H9 (cell line): ENCODE measurements at regions not wholly inside any gene's neighbourhood (a gene's known extent, or its start where the extent isn't known, plus 50 kb on each side); places are given as distances from the start of the nearest gene placed in this dataset.

Experiments
- DNase-seq: peaks from one replicate; pipeline ENCODE4 v3.0.0-alpha.2; 2017
- H2AFZ ChIP-seq: one replicate; pipeline ENCODE4 v1.6.1; 2013; ENCODE audit warnings: mild to moderate bottlenecking, low read length, control low read depth, moderate library complexity
- H2AK5ac ChIP-seq: 2 replicates; pipeline ENCODE4 v1.6.1; 2013; ENCODE audit warnings: low read length, control low read depth, mixed read lengths; ENCODE audit not compliant: insufficient read length
- H2BK120ac ChIP-seq: one replicate; pipeline ENCODE4 v1.6.1; 2013; ENCODE audit warnings: low read depth, mild to moderate bottlenecking, low read length, control low read depth, inconsistent platforms; ENCODE audit not compliant: poor library complexity, severe bottlenecking
- H2BK12ac ChIP-seq: 2 replicates; pipeline ENCODE4 v1.6.1; 2013; ENCODE audit warnings: low read length, control low read depth, mixed read lengths, low read depth; ENCODE audit not compliant: insufficient read length
- H2BK15ac ChIP-seq: 2 replicates; pipeline ENCODE4 v1.6.1; 2013; ENCODE audit warnings: low read depth, low read length, control low read depth
- H2BK20ac ChIP-seq: one replicate; pipeline ENCODE4 v1.6.1; 2013; ENCODE audit warnings: low read depth, mild to moderate bottlenecking, low read length, control low read depth, inconsistent platforms; ENCODE audit not compliant: poor library complexity, severe bottlenecking
- H2BK5ac ChIP-seq: 2 replicates; pipeline ENCODE4 v1.6.1; 2013; ENCODE audit warnings: low read length, control low read depth, mixed read lengths; ENCODE audit not compliant: insufficient read length
- H3K14ac ChIP-seq: 2 replicates; pipeline ENCODE4 v1.6.1; 2013; ENCODE audit warnings: low read length, control low read depth; ENCODE audit not compliant: insufficient read depth
- H3K18ac ChIP-seq: 2 replicates; pipeline ENCODE4 v1.6.1; 2013; ENCODE audit warnings: low read depth, mild to moderate bottlenecking, mixed read lengths, low read length, control low read depth; ENCODE audit not compliant: insufficient read length
- H3K23ac ChIP-seq: 2 replicates; pipeline ENCODE4 v1.6.1; 2013; ENCODE audit warnings: low read length, control low read depth, mixed read lengths, low read depth; ENCODE audit not compliant: insufficient read length
- H3K23me2 ChIP-seq: 2 replicates; pipeline ENCODE4 v1.6.1; 2013; ENCODE audit warnings: low read depth, mild to moderate bottlenecking, mixed read lengths, low read length, control low read depth; ENCODE audit not compliant: insufficient read length, poor library complexity, severe bottlenecking
- H3K27ac ChIP-seq: 2 replicates; pipeline ENCODE4 v1.5.1; 2013; ENCODE audit warnings: low read length, control low read depth, mixed read lengths, low read depth; ENCODE audit not compliant: insufficient read length
- H3K27me3 ChIP-seq: 2 replicates; pipeline ENCODE4 v1.6.1; 2013; ENCODE audit warnings: low read length, control low read depth, inconsistent platforms; ENCODE audit not compliant: insufficient read depth
- H3K4ac ChIP-seq: 2 replicates; pipeline ENCODE4 v1.6.1; 2013; ENCODE audit warnings: low read depth, mild to moderate bottlenecking, control low read depth, inconsistent platforms, low read length, moderate library complexity
- H3K4me1 ChIP-seq: 2 replicates; pipeline ENCODE4 v1.6.1; 2013; ENCODE audit warnings: low read length, control low read depth, inconsistent platforms; ENCODE audit not compliant: insufficient read depth
- H3K4me2 ChIP-seq: 2 replicates; pipeline ENCODE4 v1.6.1; 2013; ENCODE audit warnings: low read length, control low read depth, mixed read lengths; ENCODE audit not compliant: insufficient read length, insufficient read depth
- H3K56ac ChIP-seq: 2 replicates; pipeline ENCODE4 v1.6.1; 2013; ENCODE audit warnings: low read depth, mild to moderate bottlenecking, mixed read lengths, low read length, control low read depth; ENCODE audit not compliant: insufficient read length
- H3K79me1 ChIP-seq: 2 replicates; pipeline ENCODE4 v1.6.1; 2013; ENCODE audit warnings: low read depth, mild to moderate bottlenecking, moderate library complexity, low read length, control low read depth, inconsistent platforms; ENCODE audit not compliant: insufficient read depth, poor library complexity, severe bottlenecking
- H3K79me2 ChIP-seq: 2 replicates; pipeline ENCODE4 v1.6.1; 2013; ENCODE audit warnings: low read length, control low read depth, inconsistent platforms; ENCODE audit not compliant: insufficient read depth
- H3K9ac ChIP-seq: 2 replicates; pipeline ENCODE4 v1.6.1; 2013; ENCODE audit warnings: low read length, control low read depth, mixed read lengths; ENCODE audit not compliant: insufficient read length; ENCODE audit errors: extremely low read depth
- H3K9me3 ChIP-seq: one replicate; pipeline ENCODE4 v1.6.1; 2013; ENCODE audit warnings: low read depth, low read length, inconsistent platforms; ENCODE audit not compliant: control insufficient read depth
- H3T11ph ChIP-seq: one replicate; pipeline ENCODE4 v1.6.1; 2013; ENCODE audit warnings: mild to moderate bottlenecking, low read length, control low read depth, inconsistent platforms
- H4K20me1 ChIP-seq: one replicate; pipeline ENCODE4 v1.6.1; 2013; ENCODE audit not compliant: control insufficient read depth, insufficient read length, insufficient read depth
- H4K5ac ChIP-seq: 2 replicates; pipeline ENCODE4 v1.6.1; 2013; ENCODE audit warnings: low read depth, mild to moderate bottlenecking, mixed read lengths, low read length, control low read depth; ENCODE audit not compliant: insufficient read length
- H4K8ac ChIP-seq: replicated peaks from 2 replicates; pipeline ENCODE4 v1.6.1; 2013; ENCODE audit warnings: low read length, control low read depth, mixed read lengths, low read depth; ENCODE audit not compliant: insufficient read length
- H4K91ac ChIP-seq: 2 replicates; pipeline ENCODE4 v1.6.1; 2013; ENCODE audit warnings: low read depth, mild to moderate bottlenecking, moderate library complexity, mixed read lengths, low read length, control low read depth; ENCODE audit not compliant: insufficient read length
- H3K27ac Mint-ChIP-seq, 3 experiments: 2 replicates in 2 of 3; 3 replicates in 1 of 3; pipeline ENCODE4 v1.8.0; 2020 to 2021; ENCODE audit warnings: mixed read lengths in 3 of 3, mild to moderate bottlenecking in 1 of 3, moderate library complexity in 1 of 3
- H3K27me3 Mint-ChIP-seq: 2 replicates; pipeline ENCODE4 v1.8.0; 2021; ENCODE audit warnings: low read depth, mild to moderate bottlenecking, moderate library complexity, mixed read lengths
- H3K36me3 Mint-ChIP-seq, 3 experiments: 2 replicates in 2 of 3; 3 replicates in 1 of 3; pipeline ENCODE4 v1.8.0; 2020 to 2021; ENCODE audit warnings: low read depth in 3 of 3, mixed read lengths in 3 of 3; ENCODE audit not compliant: insufficient read depth in 1 of 3
- H3K4me1 Mint-ChIP-seq, 2 experiments: 2 replicates each; pipeline ENCODE4 v1.8.0; 2020; ENCODE audit warnings: mixed read lengths in 2 of 2
- H3K4me3 Mint-ChIP-seq, 2 experiments: 2 replicates in 1 of 2; 3 replicates in 1 of 2; pipeline ENCODE4 v1.8.0; 2020 to 2021; ENCODE audit warnings: mild to moderate bottlenecking in 2 of 2, mixed read lengths in 2 of 2, moderate library complexity in 1 of 2
- H3K9me3 Mint-ChIP-seq, 2 experiments: 2 replicates in 1 of 2; 3 replicates in 1 of 2; pipeline ENCODE4 v1.8.0; 2020; ENCODE audit warnings: mild to moderate bottlenecking in 2 of 2, mixed read lengths in 2 of 2, moderate library complexity in 1 of 2
- CTCF ChIP-seq: fragments of 200-600 bp; sonication (generic); conservative IDR thresholded peaks from 3 replicates; pipeline ENCODE4 v1.8.0; 2021; ENCODE audit warnings: antibody characterized with exemption, mild to moderate bottlenecking
- WGBS: extraction: QIAGEN DNeasy Blood & Tissue Kit; methylation state at CpG from one replicate; pipeline ENCODE4 v1.1.7; 2013; ENCODE audit warnings: missing lambda C conversion rate, low lambda C conversion rate, mixed read lengths; ENCODE audit not compliant: insufficient read length; ENCODE audit errors: extremely low coverage; 5-methylcytosine and 5-hydroxymethylcytosine counted together

GRCh38 chr2:19062370-19062769 is 296.1 kb downstream of the OSR1 start:
- DNase-seq = no peak
- H4K8ac ChIP-seq = no peak overlapping the region
- no peak overlapping the region for H2BK5ac ChIP-seq
- no peaks in the 10 kb centered on the region for H3K23me2 ChIP-seq
- H2BK15ac ChIP-seq = no peak overlapping the region
- no peaks in the 10 kb centered on the region for H3K36me3 Mint-ChIP-seq
- peaks cover 8% of the 10 kb centered on the region; the same call in 1 of the 2 replicates for H3K4me1 ChIP-seq
- no CpG with 5 or more reads among the region's 1 CpG for WGBS
- peaks cover 41 to 46% of the 10 kb centered on the region in 2 experiments for H3K4me1 Mint-ChIP-seq
- no peaks in the 10 kb centered on the region for H3K79me2 ChIP-seq
- H3K4ac ChIP-seq = no peak overlapping the region
- TF ChIP-seq CTCF = no peak
- no peak overlapping the region for H3K14ac ChIP-seq
- no peak overlapping the region for H3K9ac ChIP-seq
- no peak overlapping the region for H3K4me2 ChIP-seq
- no peaks in the 10 kb centered on the region; the same call in 1 of the 2 replicates for H3K27me3 ChIP-seq
- H3K27ac ChIP-seq = no peak overlapping the region
- no peak overlapping the region for H3K23ac ChIP-seq
- no peak overlapping the region for H3T11ph ChIP-seq
- no peak overlapping the region for H2BK120ac ChIP-seq
- no peaks in the 10 kb centered on the region for H4K20me1 ChIP-seq
- H3K56ac ChIP-seq = no peak overlapping the region
- no peak overlapping the region for H2BK20ac ChIP-seq
- no peak overlapping the region for H4K91ac ChIP-seq
- H2AK5ac ChIP-seq = no peak overlapping the region
- H3K79me1 ChIP-seq = no peaks in the 10 kb centered on the region
- H2BK12ac ChIP-seq = no peak overlapping the region
- H3K27me3 Mint-ChIP-seq = no peaks in the 10 kb centered on the region
- H3K9me3 ChIP-seq = no peaks in the 10 kb centered on the region
- peak overlapping the region in 2 of 3 experiments; percentile 15 to 87; a peak in 2 of 7 replicates for H3K27ac Mint-ChIP-seq
- H4K5ac ChIP-seq = no peak overlapping the region
- H2AFZ ChIP-seq = no peak overlapping the region
- H3K9me3 Mint-ChIP-seq = no peaks in the 10 kb centered on the region
- no peak overlapping the region; a peak in 1 of 5 replicates for H3K4me3 Mint-ChIP-seq
- H3K18ac ChIP-seq = no peak overlapping the region
